ENCODE measurements at regions not wholly inside any gene's neighbourhood (a gene's known extent, or its start where the extent isn't known, plus 50 kb on each side); places are given as distances from the start of the nearest gene placed in this dataset.

GRCh38 chr2:198309081-198309480, 504.7 kb downstream of the PLCL1 start:
- no peak overlapping the region for H3K4me3 ChIP-seq (ENCODE audit: low read depth, poor library complexity, severe bottlenecking)
- no peak for TF ChIP-seq CTCF (IDR thresholded peaks at IDR 0.05)
- no peak for TF ChIP-seq POLR2A (IDR thresholded peaks at IDR 0.05)
- intact Hi-C loops (cut with DNase I; ENCODE audit: low total_unique reads): no loop called here
- DNase-seq (ENCODE audit: low spot score in 2 of 2): no peak
- 93 to 95% methylated on average over 1 of the region's 1 CpG for WGBS, 2 donors

GRCh38 chr2:198308368-198308767, 504.0 kb downstream of the PLCL1 start:
- intact Hi-C loops (cut with DNase I; ENCODE audit: low total_unique reads): no loop called here
- no peak for DNase-seq (ENCODE audit: low spot score in 2 of 2)
- H3K4me3 ChIP-seq (ENCODE audit: low read depth, poor library complexity, severe bottlenecking): no peak overlapping the region
- WGBS, 2 donors: 87 to 88% methylated on average over 3 of the region's 3 CpGs
- TF ChIP-seq POLR2A (IDR thresholded peaks at IDR 0.05): no peak
- TF ChIP-seq CTCF (IDR thresholded peaks at IDR 0.05): no peak

- WGBS, 2 donors: 76 to 87% methylated on average over 3 of the region's 3 CpGs
- intact Hi-C loops (cut with DNase I; ENCODE audit: low total_unique reads): no loop called here
- H3K4me3 ChIP-seq (ENCODE audit: low read depth, poor library complexity, severe bottlenecking): no peak overlapping the region
- no peak for DNase-seq (ENCODE audit: low spot score in 2 of 2)
- no peak for TF ChIP-seq POLR2A (IDR thresholded peaks at IDR 0.05)
- TF ChIP-seq CTCF (IDR thresholded peaks at IDR 0.05): no peak
Observed at GRCh38 chr2:198307093-198307492, 502.7 kb downstream of the PLCL1 start.

GRCh38 chr2:198304859-198305258, 500.5 kb downstream of the PLCL1 start:
- TF ChIP-seq CTCF (IDR thresholded peaks at IDR 0.05) (no peak), POLR2A (IDR thresholded peaks at IDR 0.05) (no peak)
- DNase-seq (ENCODE audit: low spot score in 2 of 2): no peak
- 64 to 67% methylated on average over 4 of the region's 4 CpGs for WGBS, 2 donors
- H3K4me3 ChIP-seq (ENCODE audit: low read depth, poor library complexity, severe bottlenecking): no peak overlapping the region
- intact Hi-C loops (cut with DNase I; ENCODE audit: low total_unique reads): no loop called here

GRCh38 chr2:198297350-198297749, 493.0 kb downstream of the PLCL1 start:
- TF ChIP-seq CTCF (IDR thresholded peaks at IDR 0.05) (no peak), POLR2A (IDR thresholded peaks at IDR 0.05) (no peak)
- intact Hi-C loops (cut with DNase I; ENCODE audit: low total_unique reads): no loop called here
- no peak overlapping the region for H3K4me3 ChIP-seq (ENCODE audit: low read depth, poor library complexity, severe bottlenecking)
- no peak for DNase-seq (ENCODE audit: low spot score in 2 of 2)
- 61 to 64% methylated on average over 2 of the region's 2 CpGs for WGBS, 2 donors

- WGBS, 2 donors: 1% methylated on average over 8 of the region's 8 CpGs
- DNase-seq (ENCODE audit: low spot score in 2 of 2): peak in 1 of 2 donors; percentile 29
- no peak overlapping the region for H3K4me3 ChIP-seq (ENCODE audit: low read depth, poor library complexity, severe bottlenecking)
- intact Hi-C loops (cut with DNase I; ENCODE audit: low total_unique reads): no loop called here
- TF ChIP-seq CTCF (IDR thresholded peaks at IDR 0.05) (peak in 1 of 3 donors; percentile 20), POLR2A (IDR thresholded peaks at IDR 0.05) (no peak)
Observed at GRCh38 chr2:198296665-198297308, 492.4 kb downstream of the PLCL1 start.
